ENCODE measurements at regions not wholly inside any gene's neighbourhood (a gene's known extent, or its start where the extent isn't known, plus 50 kb on each side); places are given as distances from the start of the nearest gene placed in this dataset.
"Not testable (repeated sequence)": the region's sequence is repeated elsewhere in the genome, so short reads cannot be mapped to it uniquely, and the experiment has no call there.

DNA sequence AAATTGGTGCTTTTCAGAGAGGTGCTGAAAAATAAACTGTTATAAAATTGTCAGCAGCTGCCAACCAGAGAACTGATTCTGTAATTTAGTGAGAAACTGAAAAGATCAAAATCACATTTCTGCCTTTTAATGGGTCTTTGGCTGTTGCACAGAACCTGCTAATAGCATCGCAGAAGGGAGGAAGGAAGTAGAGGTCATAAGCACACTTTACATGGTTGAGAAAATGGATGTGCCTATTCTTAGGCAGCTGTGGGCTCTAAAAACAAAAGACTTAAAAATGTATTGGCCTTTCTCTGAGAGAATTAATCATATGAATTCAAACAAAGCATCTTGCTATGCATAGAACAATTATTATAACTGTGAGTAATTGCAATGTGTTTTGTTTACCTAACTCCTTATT is 1186.9 kb downstream of the DSC3 start:
- ATAC-seq (replicated peaks) = no peak

DNA sequence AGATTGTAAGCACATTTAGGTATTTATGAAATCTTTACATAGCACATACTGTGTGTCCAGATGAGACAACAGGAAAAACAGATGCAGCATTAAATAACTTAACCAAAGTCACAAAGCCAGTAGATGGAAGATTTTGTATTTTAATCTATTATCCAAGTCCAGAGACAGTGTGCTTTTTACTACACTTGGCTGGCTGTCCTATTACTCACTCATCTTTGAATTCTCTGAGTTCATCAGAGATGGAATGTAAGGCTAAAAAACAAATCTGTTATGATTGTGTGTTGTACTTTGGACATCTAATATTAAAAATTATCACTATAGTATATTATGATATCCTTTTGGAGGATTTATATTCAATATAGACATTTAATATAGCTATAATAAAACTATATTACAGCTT is 1189.4 kb downstream of the DSC3 start:
- DNase-seq (no peak), ATAC-seq (replicated peaks) (no peak)
- Mint-ChIP-seq H3K36me3 (no peaks in the 10 kb centered on the region), H3K9me3 (peaks cover 0 to 3% of the 10 kb centered on the region in 2 donors), H3K27ac (no peak overlapping the region), H3K4me3 (no peak overlapping the region), H3K4me1 (no peaks in the 10 kb centered on the region), H3K27me3 (no peaks in the 10 kb centered on the region)

More for the DNA sequence above, 1186.9 kb downstream of the DSC3 start:
- no peaks in the 10 kb centered on the region for H3K36me3 Mint-ChIP-seq
- peaks cover 0 to 2% of the 10 kb centered on the region in 2 donors for H3K9me3 Mint-ChIP-seq
- H3K27me3 Mint-ChIP-seq = no peaks in the 10 kb centered on the region
- no peak overlapping the region for H3K27ac Mint-ChIP-seq
- no peak overlapping the region for H3K4me3 Mint-ChIP-seq
- H3K4me1 Mint-ChIP-seq = no peaks in the 10 kb centered on the region
- no peak for DNase-seq

DNA sequence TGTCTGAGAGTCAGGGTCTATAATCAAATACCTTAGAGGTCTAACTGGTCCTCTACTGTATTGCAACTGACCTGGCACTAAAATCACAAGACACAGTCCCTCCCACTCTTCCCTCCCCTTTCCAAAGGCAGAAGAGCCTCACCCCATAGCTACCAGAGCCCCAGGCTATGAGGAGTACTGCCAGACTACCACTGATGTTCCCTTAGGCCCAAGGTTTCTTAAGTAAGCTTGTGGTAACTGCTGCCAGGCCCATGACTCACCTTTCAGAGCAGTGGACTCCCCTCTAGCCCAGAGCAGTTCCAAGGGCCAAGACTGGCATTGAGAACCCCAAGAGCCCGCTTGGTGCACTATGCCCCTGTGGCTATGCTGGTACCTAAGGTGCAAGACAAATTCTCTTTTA is 1193.4 kb downstream of the DSC3 start:
- H3K9me3 Mint-ChIP-seq = peaks cover 5 to 8% of the 10 kb centered on the region in 2 donors
- DNase-seq (no peak), ATAC-seq (replicated peaks) (peak in 1 of 2 donors; percentile 5)
- H3K27ac Mint-ChIP-seq = no peak overlapping the region
- H3K4me3 Mint-ChIP-seq = no peak overlapping the region
- no peaks in the 10 kb centered on the region for H3K27me3 Mint-ChIP-seq
- no peaks in the 10 kb centered on the region for H3K36me3 Mint-ChIP-seq
- H3K4me1 Mint-ChIP-seq = no peaks in the 10 kb centered on the region

DNA sequence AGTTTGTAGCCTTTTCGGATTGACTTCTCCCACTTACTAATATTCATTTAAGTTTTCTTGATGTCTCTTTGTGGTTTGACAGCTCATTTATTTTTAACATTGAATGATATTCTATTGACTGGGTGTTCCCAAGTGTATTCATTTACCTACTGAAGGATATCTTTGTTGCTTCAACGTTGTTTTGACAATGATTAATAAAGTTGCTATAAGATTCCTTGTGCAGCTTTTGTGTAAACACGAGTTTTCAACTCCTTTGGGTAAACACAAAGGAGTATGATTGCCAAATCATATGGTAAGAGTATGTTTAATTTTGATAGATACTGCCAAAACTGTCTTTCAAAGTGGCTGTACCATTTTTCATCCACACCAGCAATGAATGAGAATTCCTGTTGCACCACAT is 1200.9 kb downstream of the DSC3 start:
- Mint-ChIP-seq H3K36me3 (no peaks in the 10 kb centered on the region), H3K27ac (no peak overlapping the region), H3K4me3 (no peak overlapping the region), H3K9me3 (peaks cover 4 to 10% of the 10 kb centered on the region in 2 donors), H3K27me3 (no peaks in the 10 kb centered on the region), H3K4me1 (no peaks in the 10 kb centered on the region)
- ATAC-seq (replicated peaks) (no peak), DNase-seq (no peak)

- no peak overlapping the region for H3K27ac Mint-ChIP-seq
- DNase-seq (no peak), ATAC-seq (replicated peaks) (no peak)
- no peaks in the 10 kb centered on the region for H3K27me3 Mint-ChIP-seq
- peaks cover 2 to 3% of the 10 kb centered on the region in 2 donors for H3K9me3 Mint-ChIP-seq
- no peak overlapping the region for H3K4me3 Mint-ChIP-seq
- no peaks in the 10 kb centered on the region for H3K36me3 Mint-ChIP-seq
- H3K4me1 Mint-ChIP-seq = no peaks in the 10 kb centered on the region
Measured at GRCh38 chr18:29840089-29840488, 1202.5 kb downstream of the DSC3 start.

- not testable (repeated sequence) for H3K4me3 Mint-ChIP-seq; H3K27ac Mint-ChIP-seq; H3K9me3 Mint-ChIP-seq; H3K4me1 Mint-ChIP-seq; DNase-seq; ATAC-seq (replicated peaks); H3K36me3 Mint-ChIP-seq; H3K27me3 Mint-ChIP-seq
Measured at GRCh38 chr18:29838961-29839360, 1203.6 kb downstream of the DSC3 start.

DNA sequence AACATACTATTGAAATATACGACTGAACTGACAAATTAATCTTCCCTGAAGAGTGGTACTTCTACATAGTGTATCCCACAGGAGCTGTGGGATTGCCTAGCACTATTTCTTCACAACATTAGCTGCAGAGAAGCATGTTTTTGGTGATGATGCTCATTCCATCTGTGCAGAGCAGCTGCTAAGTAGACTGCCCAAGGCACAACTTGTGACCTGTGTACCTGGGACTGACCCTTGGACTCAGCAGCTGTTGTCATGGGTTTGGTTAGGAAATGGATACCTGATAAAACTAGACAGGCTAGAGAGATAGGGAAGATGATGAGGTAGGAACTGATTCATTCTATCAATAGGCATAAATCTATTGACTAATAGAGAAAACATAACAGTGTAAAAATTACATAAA is 1204.0 kb downstream of the DSC3 start:
- H3K4me1 Mint-ChIP-seq = no peaks in the 10 kb centered on the region
- H3K36me3 Mint-ChIP-seq = no peaks in the 10 kb centered on the region
- no peak for DNase-seq
- no peak overlapping the region for H3K27ac Mint-ChIP-seq
- H3K9me3 Mint-ChIP-seq = peaks cover 2 to 3% of the 10 kb centered on the region in 2 donors
- no peaks in the 10 kb centered on the region for H3K27me3 Mint-ChIP-seq
- no peak overlapping the region for H3K4me3 Mint-ChIP-seq
- no peak for ATAC-seq (replicated peaks)

DNA sequence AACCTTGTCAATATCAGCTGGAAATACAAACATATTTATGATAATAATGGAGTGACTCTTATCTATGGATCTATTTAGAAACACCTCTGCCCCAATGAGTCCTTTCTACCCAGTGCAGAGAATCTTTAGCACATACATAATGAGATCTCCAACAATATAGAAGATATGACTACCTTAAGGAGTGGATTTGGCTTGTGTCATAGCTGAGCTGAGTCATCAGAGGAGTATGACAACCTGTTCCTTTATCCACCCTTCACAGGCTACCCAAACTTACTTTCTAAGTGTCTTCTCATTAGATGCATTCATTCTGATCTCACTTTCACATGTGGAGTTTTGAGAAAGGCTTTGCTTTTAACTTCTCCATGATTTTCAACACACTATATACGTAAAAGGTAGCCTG is 1218.9 kb downstream of the DSC3 start:
- no peaks in the 10 kb centered on the region for H3K36me3 Mint-ChIP-seq
- ATAC-seq (replicated peaks) (peak in 1 of 2 donors; percentile 31), DNase-seq (no peak)
- H3K4me1 Mint-ChIP-seq = no peaks in the 10 kb centered on the region
- H3K4me3 Mint-ChIP-seq = no peak overlapping the region
- no peaks in the 10 kb centered on the region for H3K27me3 Mint-ChIP-seq
- peaks cover 6 to 8% of the 10 kb centered on the region in 2 donors for H3K9me3 Mint-ChIP-seq
- H3K27ac Mint-ChIP-seq = no peak overlapping the region

GRCh38 chr18:29821544-29821943 is 1221.0 kb downstream of the DSC3 start:
- no peak overlapping the region for H3K4me3 Mint-ChIP-seq
- no peak for ATAC-seq (replicated peaks)

DNA sequence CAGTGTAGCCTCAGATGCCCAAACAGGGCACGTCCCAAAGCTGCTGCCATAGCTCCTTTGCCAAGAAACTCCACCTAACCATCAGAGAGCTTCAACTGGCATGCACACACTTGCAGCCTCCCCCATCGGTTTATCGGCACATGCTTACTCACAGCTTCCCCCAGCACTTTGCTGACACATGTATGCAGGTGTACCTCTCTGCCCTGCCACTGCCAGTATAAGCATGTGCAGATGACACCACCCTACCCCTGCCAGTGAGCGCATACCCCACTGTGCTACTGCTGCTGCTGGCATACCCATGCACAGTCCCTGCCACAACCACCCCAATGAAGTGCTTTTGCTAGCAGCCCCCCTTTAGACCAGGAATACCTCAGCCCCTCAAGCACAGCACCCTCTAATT is 1231.0 kb downstream of the DSC3 start:
- Mint-ChIP-seq H3K9me3 (peaks cover 5 to 8% of the 10 kb centered on the region in 2 donors), H3K4me3 (no peak overlapping the region), H3K36me3 (no peaks in the 10 kb centered on the region), H3K27me3 (no peaks in the 10 kb centered on the region), H3K4me1 (no peaks in the 10 kb centered on the region), H3K27ac (no peak overlapping the region)
- no peak for DNase-seq
- no peak for ATAC-seq (replicated peaks)

More at GRCh38 chr18:29821544-29821943, 1221.0 kb downstream of the DSC3 start:
- Mint-ChIP-seq H3K27ac (no peak overlapping the region), H3K36me3 (no peaks in the 10 kb centered on the region), H3K4me1 (no peaks in the 10 kb centered on the region), H3K27me3 (no peaks in the 10 kb centered on the region), H3K9me3 (peaks cover 4 to 20% of the 10 kb centered on the region in 2 donors)
- no peak for DNase-seq

- H3K27me3 Mint-ChIP-seq = no peaks in the 10 kb centered on the region
- no peak overlapping the region for H3K27ac Mint-ChIP-seq
- H3K36me3 Mint-ChIP-seq = no peaks in the 10 kb centered on the region
- H3K9me3 Mint-ChIP-seq = peaks cover 2 to 7% of the 10 kb centered on the region in 2 donors
- ATAC-seq (replicated peaks) (no peak), DNase-seq (no peak)
- H3K4me1 Mint-ChIP-seq = no peaks in the 10 kb centered on the region
- no peak overlapping the region for H3K4me3 Mint-ChIP-seq
Measured at GRCh38 chr18:29780816-29781215, 1261.7 kb downstream of the DSC3 start.

GRCh38 chr18:29779096-29779495 is 1263.4 kb downstream of the DSC3 start:
- Mint-ChIP-seq H3K9me3 (peaks cover 2 to 7% of the 10 kb centered on the region in 2 donors), H3K36me3 (no peaks in the 10 kb centered on the region), H3K4me1 (no peaks in the 10 kb centered on the region), H3K27me3 (no peaks in the 10 kb centered on the region), H3K27ac (no peak overlapping the region), H3K4me3 (no peak overlapping the region)
- ATAC-seq (replicated peaks) = no peak
- no peak for DNase-seq

GRCh38 chr18:29753379-29753778 is 1289.2 kb downstream of the DSC3 start:
- no peak overlapping the region for H3K27ac Mint-ChIP-seq
- ATAC-seq (replicated peaks) (no peak), DNase-seq (no peak)
- no peaks in the 10 kb centered on the region for H3K4me1 Mint-ChIP-seq
- H3K36me3 Mint-ChIP-seq = no peaks in the 10 kb centered on the region
- H3K4me3 Mint-ChIP-seq = no peak overlapping the region
- H3K9me3 Mint-ChIP-seq = peaks cover 3 to 10% of the 10 kb centered on the region in 2 donors
- H3K27me3 Mint-ChIP-seq = no peaks in the 10 kb centered on the region

DNA sequence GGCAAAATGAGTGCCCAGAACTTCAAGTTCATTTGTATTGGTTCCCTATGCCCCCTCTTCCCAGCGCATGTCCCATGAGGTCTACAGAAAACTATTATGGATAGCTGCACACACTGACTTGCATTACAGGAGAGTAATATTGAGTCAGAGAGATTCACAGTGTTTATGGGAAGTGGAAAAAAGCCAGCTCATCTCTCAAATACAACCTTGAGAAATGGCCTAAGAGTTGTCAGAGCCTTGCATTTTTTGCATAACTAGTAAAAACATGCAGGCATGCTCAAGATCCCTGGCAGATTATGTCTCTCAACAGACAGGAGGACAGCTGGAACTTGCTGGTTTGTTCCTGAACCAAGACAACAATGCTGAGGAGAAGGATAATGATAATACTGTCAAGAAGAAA is 1292.8 kb downstream of the DSC3 start:
- Mint-ChIP-seq H3K4me1 (no peaks in the 10 kb centered on the region), H3K4me3 (no peak overlapping the region), H3K9me3 (peaks cover 3 to 9% of the 10 kb centered on the region in 2 donors), H3K27ac (no peak overlapping the region), H3K27me3 (no peaks in the 10 kb centered on the region), H3K36me3 (no peaks in the 10 kb centered on the region)
- ATAC-seq (replicated peaks) (no peak), DNase-seq (no peak)

DNA sequence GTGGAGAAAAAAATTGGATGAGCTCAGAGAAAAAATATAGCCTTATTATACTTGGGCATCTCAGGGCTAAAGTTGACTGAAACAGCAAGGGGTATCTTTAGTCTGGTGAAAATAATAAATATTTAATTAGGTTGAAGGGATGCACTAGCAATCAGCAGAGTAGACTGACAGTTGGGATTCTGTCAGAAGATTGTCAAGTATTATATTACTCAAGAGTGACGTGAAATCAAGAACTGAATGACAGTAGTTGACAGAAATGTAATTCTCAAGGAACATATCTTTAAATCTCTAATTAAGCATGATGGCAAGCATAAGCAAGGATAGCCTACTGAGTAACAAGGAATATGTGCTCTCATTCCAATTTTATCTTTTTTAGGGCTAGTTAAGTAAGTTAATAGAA is 1301.1 kb downstream of the DSC3 start:
- ATAC-seq (replicated peaks) (no peak), DNase-seq (no peak)
- Mint-ChIP-seq H3K4me3 (no peak overlapping the region), H3K36me3 (no peaks in the 10 kb centered on the region), H3K27me3 (no peaks in the 10 kb centered on the region), H3K27ac (no peak overlapping the region), H3K9me3 (peaks cover 1 to 2% of the 10 kb centered on the region in 2 donors), H3K4me1 (no peaks in the 10 kb centered on the region)

DNA sequence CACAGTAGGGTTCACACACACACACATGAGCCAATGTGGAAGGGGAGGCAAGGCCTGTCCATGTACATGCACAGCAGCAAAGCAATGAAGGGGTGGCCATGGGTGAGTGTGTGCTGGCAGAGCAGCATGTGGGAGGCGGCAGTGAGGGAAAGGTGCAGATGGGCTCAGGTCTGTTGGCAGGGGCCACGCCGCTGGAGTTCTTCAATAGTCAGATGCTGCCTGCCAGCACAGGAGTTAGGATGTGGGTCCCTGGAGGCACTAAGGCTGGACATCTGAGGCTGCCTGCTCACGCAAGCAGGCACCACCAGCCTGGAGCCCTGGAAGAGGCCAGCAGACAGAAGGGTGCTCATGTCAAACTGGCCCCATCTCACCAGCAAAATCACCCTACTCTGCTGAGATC is 1304.9 kb downstream of the DSC3 start:
- ATAC-seq (replicated peaks) = no peak
- Mint-ChIP-seq H3K4me3 (no peak overlapping the region), H3K27ac (no peak overlapping the region), H3K27me3 (no peaks in the 10 kb centered on the region), H3K36me3 (no peaks in the 10 kb centered on the region), H3K9me3 (peaks cover 8 to 13% of the 10 kb centered on the region in 2 donors), H3K4me1 (no peaks in the 10 kb centered on the region)
- no peak for DNase-seq
